LNCaP clone FGC (cell line): ENCODE measurements at regions not wholly inside any gene's neighbourhood (a gene's known extent, or its start where the extent isn't known, plus 50 kb on each side); places are given as distances from the start of the nearest gene placed in this dataset.
"Not testable (repeated sequence)": the region's sequence is repeated elsewhere in the genome, so short reads cannot be mapped to it uniquely, and the experiment has no call there.

Experiments
- DNase-seq: peaks from one replicate; pipeline ENCODE4 v3.0.0-alpha.2; 2011; ENCODE audit warnings: low read depth
- H3K4me3 ChIP-seq: 2 replicates; pipeline ENCODE4 v1.5.1; 2011; ENCODE audit warnings: mild to moderate bottlenecking, low read depth, low read length, control low read depth
- CTCF ChIP-seq: IDR thresholded peaks from 2 replicates; pipeline ENCODE4 v1.5.1; 2012; ENCODE audit warnings: mild to moderate bottlenecking; ENCODE audit not compliant: control insufficient read depth, insufficient read depth; ENCODE audit errors: extremely low read depth

- TF ChIP-seq CTCF, result no peak
- no peak for DNase-seq
- no peak overlapping the region for H3K4me3 ChIP-seq
Observed at GRCh38 chr1:68801440-68801839, 304.6 kb upstream of the DEPDC1 start.

- TF ChIP-seq CTCF, result no peak
- H3K4me3 ChIP-seq, result no peak overlapping the region
- no peak for DNase-seq
Observed at GRCh38 chr1:68805097-68805641, 308.3 kb upstream of the DEPDC1 start.

- H3K4me3 ChIP-seq, result no peak overlapping the region
- TF ChIP-seq CTCF, result no peak
- DNase-seq, result no peak
Observed at GRCh38 chr1:68808351-68808750, 311.5 kb upstream of the DEPDC1 start.

GRCh38 chr1:68811806-68812205, 314.9 kb upstream of the DEPDC1 start:
- no peak overlapping the region for H3K4me3 ChIP-seq
- DNase-seq, result no peak
- no peak for TF ChIP-seq CTCF

- TF ChIP-seq CTCF, result no peak
- DNase-seq, result no peak
- no peak overlapping the region for H3K4me3 ChIP-seq
Observed at GRCh38 chr1:68812333-68812732, 315.5 kb upstream of the DEPDC1 start.

- DNase-seq, result no peak
- TF ChIP-seq CTCF, result no peak
- no peak overlapping the region for H3K4me3 ChIP-seq
Observed at GRCh38 chr1:68814067-68814466, 317.2 kb upstream of the DEPDC1 start.

- no peak for DNase-seq
- H3K4me3 ChIP-seq, result no peak overlapping the region
- TF ChIP-seq CTCF, result no peak
Observed at GRCh38 chr1:68815632-68816031, 318.8 kb upstream of the DEPDC1 start.

- H3K4me3 ChIP-seq, DNase-seq: not testable (repeated sequence)
Observed at GRCh38 chr1:68817505-68818210, 320.8 kb upstream of the DEPDC1 start.
